Astrocyte of the spinal cord (primary cell): ENCODE measurements at regions not wholly inside any gene's neighbourhood (a gene's known extent, or its start where the extent isn't known, plus 50 kb on each side); places are given as distances from the start of the nearest gene placed in this dataset.
"Not testable (repeated sequence)": the region's sequence is repeated elsewhere in the genome, so short reads cannot be mapped to it uniquely, and the experiment has no call there.

Source experiments
- DNase-seq: peaks from one replicate; pipeline ENCODE4 v3.0.0; 2011; ENCODE audit warnings: low read depth, low spot score
- H3K4me3 ChIP-seq: 2 replicates; pipeline ENCODE4 v1.5.1; 2011; ENCODE audit warnings: low read depth, mild to moderate bottlenecking, low read length, moderate library complexity
- CTCF ChIP-seq: IDR thresholded peaks from 2 replicates; pipeline ENCODE4 v1.5.1; 2012; ENCODE audit warnings: low read depth, mild to moderate bottlenecking, low read length, inconsistent platforms
- in situ Hi-C: cut with HindIII; loops from 2 replicates; pipeline ENCODE4 v1.10.0; 2017; ENCODE audit warnings: low sequenced_read_pairs

DNA sequence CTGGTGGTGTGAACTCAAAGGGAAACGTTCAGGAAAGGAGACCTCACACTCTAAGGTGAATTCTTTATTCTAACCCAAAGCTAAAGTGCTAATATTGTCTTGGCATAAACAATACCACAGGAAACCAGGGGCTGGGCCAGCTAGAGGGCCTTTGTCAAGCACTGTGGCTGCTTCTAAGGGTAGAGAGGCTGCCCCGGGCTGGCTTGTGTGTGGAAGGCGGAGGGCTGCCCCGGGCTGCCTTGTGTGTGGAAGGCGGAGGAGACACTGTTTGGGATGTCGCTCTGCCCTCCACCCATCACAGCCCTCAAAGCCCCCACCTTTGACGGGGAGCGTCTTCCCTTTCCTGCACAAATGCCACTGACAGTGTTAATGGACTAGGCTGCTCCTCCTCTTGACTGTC lies 216.8 kb downstream of the TOMM20 start:
- H3K4me3 ChIP-seq = no peak overlapping the region
- DNase-seq = no peak
- TF ChIP-seq CTCF = no peak
- in situ Hi-C loops = no loop called here

GRCh38 chr1:234911136-234911535 lies 217.5 kb downstream of the TOMM20 start:
- H3K4me3 ChIP-seq, in situ Hi-C loops, DNase-seq: not testable (repeated sequence)

GRCh38 chr1:234909851-234910250 lies 218.8 kb downstream of the TOMM20 start:
- no peak for DNase-seq

GRCh38 chr1:234909307-234909810 lies 219.3 kb downstream of the TOMM20 start:
- no peak overlapping the region for H3K4me3 ChIP-seq
- TF ChIP-seq CTCF = no peak
- in situ Hi-C loops = no loop called here
- no peak for DNase-seq

More at GRCh38 chr1:234909851-234910250, 218.8 kb downstream of the TOMM20 start:
- no peak for TF ChIP-seq CTCF
- no peak overlapping the region for H3K4me3 ChIP-seq
- in situ Hi-C loops = no loop called here

- in situ Hi-C loops = no loop called here
- DNase-seq = no peak
- TF ChIP-seq CTCF = no peak
- no peak overlapping the region for H3K4me3 ChIP-seq
Measured at GRCh38 chr1:234908571-234908970, 220.1 kb downstream of the TOMM20 start.

GRCh38 chr1:234907940-234908405 lies 220.7 kb downstream of the TOMM20 start:
- in situ Hi-C loops = no loop called here
- peak; percentile 70 for DNase-seq
- TF ChIP-seq CTCF = no peak
- no peak overlapping the region for H3K4me3 ChIP-seq

DNA sequence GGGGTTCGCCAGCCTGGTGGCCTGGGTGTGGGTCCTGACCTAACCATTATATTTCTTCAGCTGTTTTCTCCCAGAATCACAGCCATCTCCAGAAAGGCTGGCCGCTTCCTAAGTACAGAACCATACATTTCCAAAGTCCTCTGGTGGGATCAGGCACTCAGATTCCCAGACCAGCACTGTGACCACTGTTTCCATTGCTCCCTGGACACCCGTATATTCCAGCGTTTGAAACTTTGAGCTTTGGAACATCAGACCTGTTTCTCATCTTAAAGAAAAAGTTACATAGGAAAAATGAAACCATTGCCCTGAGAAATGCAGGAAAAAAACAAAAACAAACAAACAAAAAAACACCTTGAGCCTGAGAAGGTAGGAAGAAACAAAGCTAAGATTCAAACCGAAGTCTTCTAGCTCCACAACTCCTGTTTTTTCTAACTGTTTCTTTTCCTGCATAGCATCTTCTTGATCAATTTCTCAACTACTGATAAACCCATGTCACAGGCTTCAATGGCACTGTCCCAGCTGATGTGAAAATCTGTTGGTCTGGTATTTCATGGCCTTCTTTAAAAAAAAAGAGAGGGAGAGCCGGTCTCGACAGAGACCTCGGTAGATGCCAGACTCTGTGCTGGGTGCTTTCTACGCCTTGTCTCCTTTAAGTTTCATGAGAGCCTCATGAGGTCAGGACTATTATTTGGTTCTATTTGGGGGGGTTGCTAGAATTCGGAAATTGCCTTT lies 221.3 kb downstream of the TOMM20 start:
- H3K4me3 ChIP-seq = no peak overlapping the region
- TF ChIP-seq CTCF = no peak
- DNase-seq = no peak
- in situ Hi-C loops = no loop called here
